H9 (cell line): ENCODE measurements at regions not wholly inside any gene's neighbourhood (a gene's known extent, or its start where the extent isn't known, plus 50 kb on each side); places are given as distances from the start of the nearest gene placed in this dataset.

Experiments used
- DNase-seq: peaks from one replicate; pipeline ENCODE4 v3.0.0-alpha.2; 2017
- H2AFZ ChIP-seq: one replicate; pipeline ENCODE4 v1.6.1; 2013; ENCODE audit warnings: mild to moderate bottlenecking, low read length, control low read depth, moderate library complexity
- H2AK5ac ChIP-seq: 2 replicates; pipeline ENCODE4 v1.6.1; 2013; ENCODE audit warnings: low read length, control low read depth, mixed read lengths; ENCODE audit not compliant: insufficient read length
- H2BK120ac ChIP-seq: one replicate; pipeline ENCODE4 v1.6.1; 2013; ENCODE audit warnings: low read depth, mild to moderate bottlenecking, low read length, control low read depth, inconsistent platforms; ENCODE audit not compliant: poor library complexity, severe bottlenecking
- H2BK12ac ChIP-seq: 2 replicates; pipeline ENCODE4 v1.6.1; 2013; ENCODE audit warnings: low read length, control low read depth, mixed read lengths, low read depth; ENCODE audit not compliant: insufficient read length
- H2BK15ac ChIP-seq: 2 replicates; pipeline ENCODE4 v1.6.1; 2013; ENCODE audit warnings: low read depth, low read length, control low read depth
- H2BK20ac ChIP-seq: one replicate; pipeline ENCODE4 v1.6.1; 2013; ENCODE audit warnings: low read depth, mild to moderate bottlenecking, low read length, control low read depth, inconsistent platforms; ENCODE audit not compliant: poor library complexity, severe bottlenecking
- H2BK5ac ChIP-seq: 2 replicates; pipeline ENCODE4 v1.6.1; 2013; ENCODE audit warnings: low read length, control low read depth, mixed read lengths; ENCODE audit not compliant: insufficient read length
- H3K14ac ChIP-seq: 2 replicates; pipeline ENCODE4 v1.6.1; 2013; ENCODE audit warnings: low read length, control low read depth; ENCODE audit not compliant: insufficient read depth
- H3K18ac ChIP-seq: 2 replicates; pipeline ENCODE4 v1.6.1; 2013; ENCODE audit warnings: low read depth, mild to moderate bottlenecking, mixed read lengths, low read length, control low read depth; ENCODE audit not compliant: insufficient read length
- H3K23ac ChIP-seq: 2 replicates; pipeline ENCODE4 v1.6.1; 2013; ENCODE audit warnings: low read length, control low read depth, mixed read lengths, low read depth; ENCODE audit not compliant: insufficient read length
- H3K23me2 ChIP-seq: 2 replicates; pipeline ENCODE4 v1.6.1; 2013; ENCODE audit warnings: low read depth, mild to moderate bottlenecking, mixed read lengths, low read length, control low read depth; ENCODE audit not compliant: insufficient read length, poor library complexity, severe bottlenecking
- H3K27ac ChIP-seq: 2 replicates; pipeline ENCODE4 v1.5.1; 2013; ENCODE audit warnings: low read length, control low read depth, mixed read lengths, low read depth; ENCODE audit not compliant: insufficient read length
- H3K27me3 ChIP-seq: 2 replicates; pipeline ENCODE4 v1.6.1; 2013; ENCODE audit warnings: low read length, control low read depth, inconsistent platforms; ENCODE audit not compliant: insufficient read depth
- H3K4ac ChIP-seq: 2 replicates; pipeline ENCODE4 v1.6.1; 2013; ENCODE audit warnings: low read depth, mild to moderate bottlenecking, control low read depth, inconsistent platforms, low read length, moderate library complexity
- H3K4me1 ChIP-seq: 2 replicates; pipeline ENCODE4 v1.6.1; 2013; ENCODE audit warnings: low read length, control low read depth, inconsistent platforms; ENCODE audit not compliant: insufficient read depth
- H3K4me2 ChIP-seq: 2 replicates; pipeline ENCODE4 v1.6.1; 2013; ENCODE audit warnings: low read length, control low read depth, mixed read lengths; ENCODE audit not compliant: insufficient read length, insufficient read depth
- H3K56ac ChIP-seq: 2 replicates; pipeline ENCODE4 v1.6.1; 2013; ENCODE audit warnings: low read depth, mild to moderate bottlenecking, mixed read lengths, low read length, control low read depth; ENCODE audit not compliant: insufficient read length
- H3K79me1 ChIP-seq: 2 replicates; pipeline ENCODE4 v1.6.1; 2013; ENCODE audit warnings: low read depth, mild to moderate bottlenecking, moderate library complexity, low read length, control low read depth, inconsistent platforms; ENCODE audit not compliant: insufficient read depth, poor library complexity, severe bottlenecking
- H3K79me2 ChIP-seq: 2 replicates; pipeline ENCODE4 v1.6.1; 2013; ENCODE audit warnings: low read length, control low read depth, inconsistent platforms; ENCODE audit not compliant: insufficient read depth
- H3K9ac ChIP-seq: 2 replicates; pipeline ENCODE4 v1.6.1; 2013; ENCODE audit warnings: low read length, control low read depth, mixed read lengths; ENCODE audit not compliant: insufficient read length; ENCODE audit errors: extremely low read depth
- H3K9me3 ChIP-seq: one replicate; pipeline ENCODE4 v1.6.1; 2013; ENCODE audit warnings: low read depth, low read length, inconsistent platforms; ENCODE audit not compliant: control insufficient read depth
- H3T11ph ChIP-seq: one replicate; pipeline ENCODE4 v1.6.1; 2013; ENCODE audit warnings: mild to moderate bottlenecking, low read length, control low read depth, inconsistent platforms
- H4K20me1 ChIP-seq: one replicate; pipeline ENCODE4 v1.6.1; 2013; ENCODE audit not compliant: control insufficient read depth, insufficient read length, insufficient read depth
- H4K5ac ChIP-seq: 2 replicates; pipeline ENCODE4 v1.6.1; 2013; ENCODE audit warnings: low read depth, mild to moderate bottlenecking, mixed read lengths, low read length, control low read depth; ENCODE audit not compliant: insufficient read length
- H4K8ac ChIP-seq: replicated peaks from 2 replicates; pipeline ENCODE4 v1.6.1; 2013; ENCODE audit warnings: low read length, control low read depth, mixed read lengths, low read depth; ENCODE audit not compliant: insufficient read length
- H4K91ac ChIP-seq: 2 replicates; pipeline ENCODE4 v1.6.1; 2013; ENCODE audit warnings: low read depth, mild to moderate bottlenecking, moderate library complexity, mixed read lengths, low read length, control low read depth; ENCODE audit not compliant: insufficient read length
- H3K27ac Mint-ChIP-seq, 3 experiments: 2 replicates in 2 of 3; 3 replicates in 1 of 3; pipeline ENCODE4 v1.8.0; 2020 to 2021; ENCODE audit warnings: mixed read lengths in 3 of 3, mild to moderate bottlenecking in 1 of 3, moderate library complexity in 1 of 3
- H3K27me3 Mint-ChIP-seq: 2 replicates; pipeline ENCODE4 v1.8.0; 2021; ENCODE audit warnings: low read depth, mild to moderate bottlenecking, moderate library complexity, mixed read lengths
- H3K36me3 Mint-ChIP-seq, 3 experiments: 2 replicates in 2 of 3; 3 replicates in 1 of 3; pipeline ENCODE4 v1.8.0; 2020 to 2021; ENCODE audit warnings: low read depth in 3 of 3, mixed read lengths in 3 of 3; ENCODE audit not compliant: insufficient read depth in 1 of 3
- H3K4me1 Mint-ChIP-seq, 2 experiments: 2 replicates each; pipeline ENCODE4 v1.8.0; 2020; ENCODE audit warnings: mixed read lengths in 2 of 2
- H3K4me3 Mint-ChIP-seq, 2 experiments: 2 replicates in 1 of 2; 3 replicates in 1 of 2; pipeline ENCODE4 v1.8.0; 2020 to 2021; ENCODE audit warnings: mild to moderate bottlenecking in 2 of 2, mixed read lengths in 2 of 2, moderate library complexity in 1 of 2
- H3K9me3 Mint-ChIP-seq, 2 experiments: 2 replicates in 1 of 2; 3 replicates in 1 of 2; pipeline ENCODE4 v1.8.0; 2020; ENCODE audit warnings: mild to moderate bottlenecking in 2 of 2, mixed read lengths in 2 of 2, moderate library complexity in 1 of 2
- CTCF ChIP-seq: fragments of 200-600 bp; sonication (generic); conservative IDR thresholded peaks from 3 replicates; pipeline ENCODE4 v1.8.0; 2021; ENCODE audit warnings: antibody characterized with exemption, mild to moderate bottlenecking
- WGBS: extraction: QIAGEN DNeasy Blood & Tissue Kit; methylation state at CpG from one replicate; pipeline ENCODE4 v1.1.7; 2013; ENCODE audit warnings: missing lambda C conversion rate, low lambda C conversion rate, mixed read lengths; ENCODE audit not compliant: insufficient read length; ENCODE audit errors: extremely low coverage; 5-methylcytosine and 5-hydroxymethylcytosine counted together

GRCh38 chr5:2391566-2391965 lies 359.9 kb downstream of the IRX2 start:
- no peak overlapping the region for H2AK5ac ChIP-seq
- no peak overlapping the region for H2BK15ac ChIP-seq
- no peak overlapping the region for H2BK12ac ChIP-seq
- no CpG with 5 or more reads among the region's 10 CpGs for WGBS
- H3K79me2 ChIP-seq = no peaks in the 10 kb centered on the region
- H3K4me2 ChIP-seq = no peak overlapping the region
- H3K27me3 ChIP-seq = no peaks in the 10 kb centered on the region
- H2BK120ac ChIP-seq = no peak overlapping the region
- Mint-ChIP-seq H3K27ac (no peak overlapping the region), H3K9me3 (peaks cover 0 to 3% of the 10 kb centered on the region in 2 experiments; a peak in 2 of 5 replicates), H3K4me1 (no peaks in the 10 kb centered on the region), H3K27me3 (peaks cover 3% of the 10 kb centered on the region), H3K36me3 (no peaks in the 10 kb centered on the region), H3K4me3 (no peak overlapping the region)
- H3K23me2 ChIP-seq = no peaks in the 10 kb centered on the region
- H3K9me3 ChIP-seq = no peaks in the 10 kb centered on the region
- H4K91ac ChIP-seq = no peak overlapping the region
- no peak overlapping the region for H3T11ph ChIP-seq
- H3K79me1 ChIP-seq = no peaks in the 10 kb centered on the region
- no peak overlapping the region for H3K23ac ChIP-seq
- no peak for DNase-seq
- no peak overlapping the region for H2AFZ ChIP-seq
- no peak for TF ChIP-seq CTCF
- no peak overlapping the region for H4K8ac ChIP-seq
- no peaks in the 10 kb centered on the region for H4K20me1 ChIP-seq
- H3K4me1 ChIP-seq = no peaks in the 10 kb centered on the region
- no peak overlapping the region for H3K27ac ChIP-seq
- H3K14ac ChIP-seq = no peak overlapping the region
- H2BK5ac ChIP-seq = no peak overlapping the region
- no peak overlapping the region for H3K56ac ChIP-seq
- no peak overlapping the region for H3K9ac ChIP-seq
- H3K4ac ChIP-seq = no peak overlapping the region
- H4K5ac ChIP-seq = no peak overlapping the region
- no peak overlapping the region for H3K18ac ChIP-seq
- H2BK20ac ChIP-seq = no peak overlapping the region
